ENCODE measurements at regions not wholly inside any gene's neighbourhood (a gene's known extent, or its start where the extent isn't known, plus 50 kb on each side); places are given as distances from the start of the nearest gene placed in this dataset.

- DNase-seq (ENCODE audit: low spot score) (no peak), ATAC-seq (no peak)
- peaks cover 21% of the 10 kb centered on the region for H3K9me3 Mint-ChIP-seq
- H3K4me1 Mint-ChIP-seq = peaks cover 21% of the 10 kb centered on the region
- 0 out of 2 replicates have a peak overlapping the region, but pooled peaks have one; percentile 72 for H3K27ac Mint-ChIP-seq
- ChIA-PET CTCF (interaction anchor here (0.9 to 1.4 kb wide), 2 partner anchors 9 to 14 kb away, joined by 4 to 16 read pairs; no protein-coding TSS in a partner anchor), POLR2A (no interaction called here)
- TF ChIP-seq ZNF317 (CRISPR knock-in tag; IDR thresholded peaks at IDR 0.05; ENCODE audit: borderline replicate concordance, low read depth) (no peak), TCF7 (CRISPR knock-in tag; IDR thresholded peaks at IDR 0.05; ENCODE audit: low read depth) (no peak), ZNF512 (CRISPR knock-in tag; IDR thresholded peaks at IDR 0.05; ENCODE audit: borderline replicate concordance) (no peak), SOX15 (CRISPR knock-in tag; IDR thresholded peaks at IDR 0.05) (no peak), SMAD4 (CRISPR knock-in tag; IDR thresholded peaks at IDR 0.05) (no peak), NFYB (CRISPR knock-in tag; conservative IDR thresholded peaks at IDR 0.05; ENCODE audit: low read depth) (no peak), OVOL2 (CRISPR knock-in tag; IDR thresholded peaks at IDR 0.05; ENCODE audit: borderline replicate concordance) (no peak)
- peaks cover 12% of the 10 kb centered on the region for H3K36me3 Mint-ChIP-seq
- no peak overlapping the region for H3K4me3 Mint-ChIP-seq
- H3K27me3 Mint-ChIP-seq (ENCODE audit: low read depth) = no peaks in the 10 kb centered on the region
Measured at GRCh38 chr13:61246351-61246750, 169.3 kb downstream of the PCDH20 start.

- TF ChIP-seq CDX4 (CRISPR knock-in tag; IDR thresholded peaks at IDR 0.05; ENCODE audit: borderline replicate concordance) (no peak), ZNF138 (CRISPR knock-in tag; conservative IDR thresholded peaks at IDR 0.05) (no peak), STAT6 (CRISPR knock-in tag; conservative IDR thresholded peaks at IDR 0.05; ENCODE audit: low read depth) (no peak), ZNF232 (CRISPR knock-in tag; IDR thresholded peaks at IDR 0.05) (no peak), SP1 (CRISPR knock-in tag; conservative IDR thresholded peaks at IDR 0.05) (no peak), KAT7 (CRISPR knock-in tag; IDR thresholded peaks at IDR 0.05; ENCODE audit: borderline replicate concordance) (no peak), MXD4 (CRISPR knock-in tag; IDR thresholded peaks at IDR 0.05; ENCODE audit: borderline replicate concordance) (no peak), ZNF532 (CRISPR knock-in tag; IDR thresholded peaks at IDR 0.05; ENCODE audit: borderline replicate concordance) (no peak), ZNF317 (CRISPR knock-in tag; IDR thresholded peaks at IDR 0.05; ENCODE audit: borderline replicate concordance, low read depth) (no peak)
- ChIA-PET CTCF (interaction anchor here (1.1 kb wide), 1 partner anchor 40 kb away, joined by 3 read pairs; no protein-coding TSS in a partner anchor), POLR2A (no interaction called here)
- DNase-seq (ENCODE audit: low spot score) (no peak), ATAC-seq (no peak)
- Mint-ChIP-seq H3K27ac (no peak overlapping the region), H3K27me3 (ENCODE audit: low read depth) (peaks cover 10% of the 10 kb centered on the region; the same call in 1 of the 2 replicates), H3K9me3 (no peaks in the 10 kb centered on the region), H3K4me1 (peaks cover 6% of the 10 kb centered on the region), H3K4me3 (no peak overlapping the region), H3K36me3 (no peaks in the 10 kb centered on the region)
Measured at GRCh38 chr13:61215601-61216000, 200.0 kb downstream of the PCDH20 start.

Measured in WTC11 (cell line).